KOPT-K1 (cell line): ENCODE measurements at regions not wholly inside any gene's neighbourhood (a gene's known extent, or its start where the extent isn't known, plus 50 kb on each side); places are given as distances from the start of the nearest gene placed in this dataset.
"Not testable (repeated sequence)": the region's sequence is repeated elsewhere in the genome, so short reads cannot be mapped to it uniquely, and the experiment has no call there.

Source experiments
- H3K27ac ChIP-seq: fragments of 200-600 bp; sonication (generic); 2 replicates; pipeline ENCODE4 v1.5.1; 2016; ENCODE audit warnings: antibody characterized with exemption, mild to moderate bottlenecking, low read depth, low read length; ENCODE audit not compliant: poor library complexity, severe bottlenecking
- H3K36me3 ChIP-seq: fragments of 200-600 bp; sonication (generic); 2 replicates; pipeline ENCODE4 v1.5.1; 2017; ENCODE audit warnings: antibody characterized with exemption, mild to moderate bottlenecking, low read length, moderate library complexity; ENCODE audit not compliant: insufficient read depth
- H3K9me3 ChIP-seq: fragments of 200-600 bp; sonication (generic); 2 replicates; pipeline ENCODE4 v1.5.1; 2017; ENCODE audit warnings: antibody characterized with exemption, low read length, mild to moderate bottlenecking; ENCODE audit not compliant: insufficient read depth, poor library complexity, severe bottlenecking

GRCh38 chr7:73148570-73148969, 62.7 kb upstream of the SPDYE9 start:
- H3K27ac ChIP-seq, H3K36me3 ChIP-seq, H3K9me3 ChIP-seq: not testable (repeated sequence)

DNA sequence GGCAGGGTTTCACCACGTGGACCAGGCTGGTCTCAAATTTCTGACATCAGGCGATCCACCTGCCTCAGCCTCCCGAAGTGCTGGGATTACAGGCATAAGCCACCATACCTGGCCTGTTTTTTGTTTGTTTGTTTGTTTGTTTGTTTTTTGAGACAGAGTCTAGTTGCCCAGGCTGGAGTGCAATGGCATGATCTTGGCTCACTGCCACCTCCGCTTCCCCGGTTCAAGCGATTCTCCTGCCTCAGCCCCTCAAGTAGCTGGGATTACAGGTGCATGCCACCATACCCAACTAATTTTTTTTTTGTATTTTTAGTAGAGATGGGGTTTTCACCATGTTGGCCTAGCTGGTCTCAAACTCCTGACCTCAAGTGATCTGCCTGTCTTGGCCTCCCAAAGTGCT, 61.8 kb upstream of the SPDYE9 start:
- H3K27ac ChIP-seq, H3K36me3 ChIP-seq, H3K9me3 ChIP-seq: not testable (repeated sequence)

GRCh38 chr7:73143993-73144392, 58.2 kb upstream of the SPDYE9 start:
- H3K9me3 ChIP-seq, H3K27ac ChIP-seq, H3K36me3 ChIP-seq: not testable (repeated sequence)

DNA sequence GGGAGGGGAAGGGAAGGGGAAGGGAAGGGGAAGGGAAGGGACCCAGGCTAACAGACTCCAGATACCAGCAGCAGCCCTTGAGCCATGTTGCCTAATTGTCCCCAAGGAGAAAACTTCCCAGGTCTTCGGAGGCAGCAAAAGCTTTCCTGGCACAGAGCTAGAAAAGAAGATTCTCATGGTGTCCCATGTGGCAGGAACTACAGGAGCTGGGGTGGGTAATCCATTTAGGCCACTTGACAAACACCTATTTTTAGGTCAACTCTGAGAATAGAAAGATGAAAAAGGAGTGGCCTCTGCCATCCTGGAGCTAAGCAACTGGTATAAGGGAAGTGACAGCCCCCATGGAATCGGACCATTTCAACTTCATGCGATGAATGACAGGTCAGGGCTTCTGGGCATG, 52.1 kb upstream of the SPDYE9 start:
- H3K27ac ChIP-seq, H3K9me3 ChIP-seq, H3K36me3 ChIP-seq: not testable (repeated sequence)
